ENCODE measurements at regions not wholly inside any gene's neighbourhood (a gene's known extent, or its start where the extent isn't known, plus 50 kb on each side); places are given as distances from the start of the nearest gene placed in this dataset.
"Not testable (repeated sequence)": the region's sequence is repeated elsewhere in the genome, so short reads cannot be mapped to it uniquely, and the experiment has no call there.

DNA sequence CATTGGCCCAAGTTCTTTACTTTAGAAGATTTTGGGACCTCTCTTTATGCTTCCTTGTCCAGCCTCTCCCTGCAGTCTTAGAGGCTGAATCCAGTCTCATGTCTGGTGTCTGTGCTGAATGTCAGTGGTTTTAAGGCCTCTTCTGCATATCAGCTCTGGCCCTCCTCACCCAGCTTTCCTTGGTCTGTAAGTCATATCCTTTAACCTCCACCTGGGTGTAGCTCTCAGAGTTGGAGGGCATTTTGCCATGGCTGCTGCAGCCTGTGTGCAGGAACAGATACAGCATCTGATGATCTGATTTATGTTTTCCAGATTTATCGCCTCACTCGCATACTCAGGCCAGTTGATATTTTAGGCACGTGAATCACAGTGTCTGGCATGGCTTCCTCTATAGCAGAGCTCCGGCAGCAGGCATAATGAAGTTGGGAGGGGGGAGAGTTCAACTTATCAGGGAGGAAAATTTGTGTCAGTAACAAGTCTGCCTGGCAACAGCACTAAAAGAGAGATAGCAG lies 335.0 kb downstream of the PCNX1 start:
- DNase-seq = no peak

DNA sequence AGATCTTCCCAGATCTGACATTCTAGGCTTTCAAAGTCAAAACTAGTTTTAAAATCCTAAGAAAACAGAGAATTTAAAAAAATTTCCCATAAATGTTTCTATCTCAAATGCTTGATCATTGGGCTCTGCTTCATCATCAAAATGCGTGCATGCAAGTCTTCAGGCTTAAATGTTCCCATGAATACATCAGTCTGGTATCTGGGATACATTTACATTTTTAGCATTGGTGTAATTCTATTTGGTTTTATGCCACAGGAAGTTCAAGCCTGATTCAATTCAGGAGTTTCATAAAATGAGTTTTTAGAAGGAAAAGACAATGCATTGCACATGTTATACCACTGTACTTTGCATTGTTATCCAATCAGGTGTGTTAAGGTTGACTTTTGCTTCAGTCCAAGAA lies 336.4 kb downstream of the PCNX1 start:
- no peak for DNase-seq

- DNase-seq = no peak
Observed at GRCh38 chr14:71244341-71244740, 337.1 kb downstream of the PCNX1 start.

DNA sequence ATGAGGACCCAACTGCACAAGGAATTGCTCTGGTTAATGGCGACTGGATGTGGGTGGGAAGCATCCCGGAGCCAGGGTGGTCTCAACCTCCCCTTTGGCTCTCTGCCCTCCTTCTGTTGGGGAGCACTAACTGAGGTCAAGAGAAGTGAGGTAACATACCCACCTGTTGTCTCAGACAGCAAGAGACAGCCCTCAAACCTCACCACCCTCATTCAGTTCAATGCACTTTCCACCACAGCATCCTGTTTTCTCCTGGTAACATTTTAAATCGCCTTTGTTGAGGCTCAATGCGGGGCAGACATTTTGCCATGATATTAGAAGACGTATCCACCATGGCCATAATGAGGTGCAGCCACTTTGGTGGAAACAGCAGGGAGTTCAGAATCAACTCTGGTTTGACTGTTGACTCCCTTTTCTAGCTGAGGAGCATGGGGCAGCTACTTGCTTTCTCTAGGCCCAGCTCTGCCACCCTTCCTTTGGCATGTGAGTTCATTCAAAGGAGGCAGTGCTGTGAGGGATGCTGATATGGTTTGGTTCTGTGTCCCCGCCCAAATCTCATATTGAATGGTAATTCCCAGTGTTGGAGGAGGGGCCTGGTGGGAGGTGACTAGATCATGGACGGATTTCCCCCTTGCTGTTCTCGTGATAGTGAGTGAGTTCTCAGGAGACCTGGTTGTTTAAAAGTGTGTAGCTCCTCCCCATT lies 338.6 kb downstream of the PCNX1 start:
- DNase-seq = no peak

- DNase-seq = no peak
Observed at GRCh38 chr14:71246539-71246938, 339.3 kb downstream of the PCNX1 start.

DNA sequence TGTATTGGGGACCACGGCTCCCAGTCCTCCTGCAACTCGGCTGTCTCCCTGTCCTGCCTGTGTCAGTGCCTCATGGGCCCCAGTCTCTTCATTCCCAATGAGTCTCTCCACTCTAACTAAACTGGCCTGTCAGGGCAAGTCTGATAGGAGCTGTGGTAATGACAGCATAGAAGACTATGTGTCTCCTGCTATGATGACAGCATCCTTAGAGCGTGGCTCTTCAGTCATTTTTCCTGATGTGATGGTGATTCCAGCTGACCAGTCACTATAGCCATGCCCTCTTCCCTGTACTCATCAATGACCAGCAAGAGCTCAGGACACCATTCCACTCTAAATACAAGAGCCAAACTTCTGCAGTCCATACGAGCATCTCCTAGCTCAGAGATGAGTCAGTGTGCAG lies 339.8 kb downstream of the PCNX1 start:
- DNase-seq = no peak

GRCh38 chr14:71248194-71248593 lies 340.9 kb downstream of the PCNX1 start:
- no peak for DNase-seq

DNA sequence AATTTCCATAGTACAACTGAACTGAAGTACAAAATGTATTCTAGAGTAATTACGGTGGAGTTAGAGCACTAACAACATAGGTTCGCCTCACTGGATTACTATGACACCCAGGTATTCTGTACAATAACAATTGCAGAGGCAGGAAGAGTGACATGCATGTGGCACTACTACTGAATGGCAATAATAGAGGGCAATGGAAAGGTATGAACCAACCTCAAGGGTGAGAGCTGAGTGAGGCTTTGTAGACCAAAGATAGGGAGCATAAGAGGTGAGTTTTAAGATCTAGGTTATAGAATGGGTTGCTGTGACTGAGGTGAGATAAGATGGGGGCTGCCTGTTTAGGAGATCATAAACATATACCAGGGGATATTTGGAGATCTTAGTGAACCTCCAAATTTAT lies 343.1 kb downstream of the PCNX1 start:
- DNase-seq = no peak

GRCh38 chr14:71250791-71251190 lies 343.5 kb downstream of the PCNX1 start:
- DNase-seq = no peak

DNA sequence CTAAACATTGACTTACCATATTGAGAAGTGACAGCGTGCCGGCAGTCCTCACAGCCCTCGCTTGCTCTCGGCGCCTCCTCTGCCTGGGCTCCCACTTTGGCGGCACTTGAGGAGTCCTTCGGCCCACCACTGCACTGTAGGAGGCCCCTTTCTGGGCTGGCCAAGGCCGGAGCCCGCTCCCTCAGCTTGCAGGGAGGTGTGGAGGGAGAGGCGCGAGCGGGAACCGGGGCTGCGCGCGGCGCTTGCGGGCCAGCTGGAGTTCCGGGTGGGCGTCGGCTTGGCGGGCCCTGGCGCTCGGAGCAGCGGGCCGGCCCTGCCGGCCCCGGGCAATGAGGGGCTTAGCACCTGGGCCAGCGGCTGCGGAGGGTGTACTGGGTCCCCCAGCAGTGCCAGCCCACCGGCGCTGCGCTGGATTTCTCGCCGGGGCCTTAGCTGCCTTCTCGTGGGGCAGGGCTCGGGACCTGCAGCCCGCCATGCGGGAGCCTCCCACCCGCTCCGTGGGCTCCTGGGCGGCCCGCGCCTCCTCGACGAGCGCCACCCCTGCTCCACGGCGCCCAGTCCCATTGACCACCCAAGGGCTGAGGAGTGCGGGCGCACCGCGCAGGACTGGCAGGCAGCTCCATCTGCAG lies 346.9 kb downstream of the PCNX1 start:
- not testable (repeated sequence) for DNase-seq

GRCh38 chr14:71261206-71261605 lies 353.9 kb downstream of the PCNX1 start:
- DNase-seq = no peak

DNA sequence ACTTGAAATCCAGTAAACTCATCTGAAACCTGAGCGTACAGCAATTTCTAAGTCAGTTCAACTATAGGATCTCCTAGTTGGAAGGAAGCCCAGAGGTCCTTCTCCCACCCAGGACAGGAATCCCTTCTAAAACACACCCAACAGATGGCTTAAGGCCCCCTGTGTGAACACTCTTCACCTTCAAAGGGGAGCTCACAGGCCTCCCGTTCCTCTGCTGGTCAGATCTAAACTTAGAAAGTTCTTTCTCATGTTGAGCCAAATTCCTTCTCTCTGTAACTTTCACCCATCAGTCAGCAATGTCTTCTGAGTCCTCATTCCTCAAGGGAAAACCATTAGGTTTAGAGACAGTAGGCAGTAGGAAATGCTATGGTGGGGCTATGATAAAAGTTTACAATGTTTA lies 355.2 kb downstream of the PCNX1 start:
- DNase-seq = no peak

- DNase-seq = no peak
Observed at GRCh38 chr14:71264260-71264659, 357.0 kb downstream of the PCNX1 start.

- no peak for DNase-seq
Observed at GRCh38 chr14:71267007-71267513, 359.8 kb downstream of the PCNX1 start.

DNA sequence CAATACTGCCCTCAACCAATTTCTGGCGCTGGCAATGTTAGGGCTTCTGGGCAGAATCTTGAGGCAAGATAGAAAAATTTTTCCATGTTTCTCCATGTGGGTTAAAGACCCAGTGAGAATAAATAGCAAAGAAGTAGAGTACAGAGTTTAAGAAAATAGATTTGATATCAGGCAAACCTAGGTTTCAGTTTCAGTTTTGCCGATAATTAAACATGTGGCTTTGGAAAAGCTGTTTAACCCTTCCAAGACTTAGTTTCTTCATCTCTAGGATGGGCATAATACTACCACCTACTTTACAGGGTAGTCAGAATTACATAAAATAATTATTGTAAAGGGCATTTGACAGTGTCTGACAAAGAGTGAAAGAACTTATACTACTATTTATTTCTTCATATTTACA lies 360.4 kb downstream of the PCNX1 start:
- no peak for DNase-seq

DNA sequence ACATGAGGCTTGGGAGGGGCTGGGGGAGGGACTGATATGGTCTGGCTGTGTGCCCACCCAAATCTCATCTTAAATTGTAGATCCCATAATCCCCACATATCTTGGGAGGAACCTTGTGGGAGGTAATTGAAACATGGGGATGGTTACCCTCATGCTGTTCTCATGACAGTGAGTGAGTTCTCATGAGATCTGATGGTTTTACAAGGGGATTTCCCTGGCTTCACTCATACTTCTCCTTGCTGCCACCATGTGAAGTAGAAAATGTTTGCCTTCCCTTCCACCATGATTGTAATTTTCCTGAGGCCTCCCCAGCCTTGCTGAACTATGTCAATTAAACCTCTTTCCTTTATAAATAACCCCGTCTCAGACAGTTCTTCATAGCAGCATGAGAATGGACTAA lies 362.9 kb downstream of the PCNX1 start:
- DNase-seq = no peak

- no peak for DNase-seq
Observed at GRCh38 chr14:71271166-71271945, 364.1 kb downstream of the PCNX1 start.

GRCh38 chr14:71273366-71273765 lies 366.1 kb downstream of the PCNX1 start:
- DNase-seq = no peak

DNA sequence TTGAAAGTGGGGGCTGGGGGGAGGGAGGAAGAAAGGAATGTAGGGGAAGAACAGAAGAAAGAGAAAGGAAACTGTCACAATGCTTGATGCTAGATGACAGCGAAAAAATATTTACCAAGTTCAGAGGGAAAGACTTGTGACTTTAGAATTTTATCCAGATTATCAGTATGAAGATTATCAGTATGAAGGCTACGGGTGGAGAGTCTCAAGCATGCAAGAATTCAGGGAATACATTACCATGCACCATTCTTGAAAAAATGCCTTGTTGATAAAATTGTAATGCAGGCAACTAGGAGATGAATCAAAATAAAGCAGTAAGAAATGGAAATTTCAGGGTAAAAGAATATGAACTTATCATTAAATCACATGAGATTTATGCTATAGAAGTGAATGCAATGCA lies 376.8 kb downstream of the PCNX1 start:
- no peak for DNase-seq

DNA sequence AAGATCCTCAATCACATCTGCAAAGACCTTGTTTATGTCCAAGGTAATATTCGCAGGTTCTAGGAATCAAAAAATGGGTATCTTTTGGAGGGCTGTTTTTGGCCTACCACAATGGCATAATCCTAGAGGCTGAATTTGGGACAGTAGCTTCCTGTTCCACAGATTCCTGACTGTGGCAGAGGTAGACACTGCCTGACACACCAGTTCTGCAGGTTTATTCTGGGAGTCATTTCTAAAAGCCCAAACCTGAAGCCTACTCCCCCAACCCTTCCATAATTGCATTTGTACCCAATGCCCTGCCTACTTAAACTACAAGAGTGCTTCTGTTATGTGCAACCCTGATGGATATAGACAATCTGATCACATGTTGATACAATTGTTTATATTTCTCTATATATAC lies 378.9 kb downstream of the PCNX1 start:
- DNase-seq = no peak

DNA sequence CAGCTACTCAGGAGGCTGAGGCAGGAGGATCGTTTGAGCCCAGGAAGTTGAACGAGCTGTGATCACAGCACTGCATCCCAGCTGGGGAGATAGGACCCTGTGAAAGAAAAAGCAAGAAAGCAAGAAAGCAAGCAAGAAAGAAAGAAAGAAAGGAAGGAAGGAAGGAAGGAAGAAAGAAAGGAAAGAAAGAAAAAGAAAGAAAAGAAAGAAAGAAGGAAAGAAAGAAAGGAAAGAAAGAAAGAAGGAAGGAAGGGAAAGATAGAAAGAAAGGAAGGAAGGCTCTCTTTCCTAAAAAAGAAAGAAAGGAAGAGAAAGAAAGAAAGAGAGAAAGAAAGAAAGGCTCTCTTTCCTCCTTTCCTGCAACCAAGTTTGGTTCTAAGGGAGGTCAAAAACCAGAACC lies 380.3 kb downstream of the PCNX1 start:
- DNase-seq = no peak

DNA sequence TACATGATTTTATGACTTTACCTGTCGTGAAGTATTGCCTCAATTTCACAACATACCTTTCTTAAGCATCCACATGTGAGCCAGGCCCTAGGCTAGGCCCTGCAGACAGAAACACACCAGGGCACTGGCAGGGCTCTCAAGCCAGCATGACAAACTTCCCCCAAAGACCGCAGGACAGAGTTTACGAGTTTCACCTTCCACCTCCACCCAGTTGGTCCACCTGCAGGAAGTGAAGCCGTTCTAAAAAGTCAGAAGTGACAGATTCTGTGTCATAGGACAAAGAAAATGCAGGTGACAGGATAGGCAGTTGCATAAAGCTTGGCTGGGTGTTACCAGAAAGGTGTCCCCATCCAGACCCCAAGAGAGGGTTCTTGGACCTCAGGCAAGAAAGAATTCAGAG lies 382.3 kb downstream of the PCNX1 start:
- DNase-seq = no peak

- no peak for DNase-seq
Observed at GRCh38 chr14:71290301-71290700, 383.0 kb downstream of the PCNX1 start.
